CD4-positive, alpha-beta T cell treated with Interleukin-17A for 4 hours (primary cell): ENCODE measurements at regions not wholly inside any gene's neighbourhood (a gene's known extent, or its start where the extent isn't known, plus 50 kb on each side); places are given as distances from the start of the nearest gene placed in this dataset.

Experiments used
- DNase-seq: peaks from one replicate; pipeline ENCODE4 v3.0.0-alpha.2; 2020; ENCODE audit warnings: mixed read lengths

GRCh38 chr15:39131609-39132008 lies 449.3 kb upstream of the THBS1 start:
- DNase-seq: no peak

GRCh38 chr15:39132070-39132469 lies 448.8 kb upstream of the THBS1 start:
- no peak for DNase-seq

- no peak for DNase-seq
Measured at GRCh38 chr15:39132954-39133600, 447.8 kb upstream of the THBS1 start.

GRCh38 chr15:39134282-39134681 lies 446.6 kb upstream of the THBS1 start:
- DNase-seq: no peak

- no peak for DNase-seq
Measured at GRCh38 chr15:39135989-39136388, 444.9 kb upstream of the THBS1 start.

GRCh38 chr15:39139431-39140059 lies 441.3 kb upstream of the THBS1 start:
- DNase-seq: no peak

GRCh38 chr15:39140060-39140604 lies 440.7 kb upstream of the THBS1 start:
- DNase-seq: no peak

GRCh38 chr15:39142500-39142899 lies 438.4 kb upstream of the THBS1 start:
- DNase-seq: no peak

- no peak for DNase-seq
Measured at GRCh38 chr15:39143479-39143878, 437.4 kb upstream of the THBS1 start.

- DNase-seq: no peak
Measured at GRCh38 chr15:39144051-39144450, 436.8 kb upstream of the THBS1 start.

GRCh38 chr15:39144613-39145499 lies 436.0 kb upstream of the THBS1 start:
- DNase-seq: no peak

- no peak for DNase-seq
Measured at GRCh38 chr15:39145854-39146625, 434.8 kb upstream of the THBS1 start.

GRCh38 chr15:39149636-39150150 lies 431.2 kb upstream of the THBS1 start:
- DNase-seq: no peak

GRCh38 chr15:39151545-39151944 lies 429.3 kb upstream of the THBS1 start:
- no peak for DNase-seq

- no peak for DNase-seq
Measured at GRCh38 chr15:39153058-39153714, 427.7 kb upstream of the THBS1 start.

- no peak for DNase-seq
Measured at GRCh38 chr15:39153716-39154115, 427.2 kb upstream of the THBS1 start.

- DNase-seq: no peak
Measured at GRCh38 chr15:39154227-39154638, 426.6 kb upstream of the THBS1 start.

GRCh38 chr15:39154776-39155175 lies 426.1 kb upstream of the THBS1 start:
- no peak for DNase-seq

GRCh38 chr15:39156166-39156565 lies 424.7 kb upstream of the THBS1 start:
- DNase-seq: no peak

- DNase-seq: no peak
Measured at GRCh38 chr15:39156646-39157250, 424.1 kb upstream of the THBS1 start.

- DNase-seq: no peak
Measured at GRCh38 chr15:39157882-39158281, 423.0 kb upstream of the THBS1 start.
